Tibial artery (tissue), 4 donors: ENCODE measurements at regions not wholly inside any gene's neighbourhood (a gene's known extent, or its start where the extent isn't known, plus 50 kb on each side); places are given as distances from the start of the nearest gene placed in this dataset.

ENCODE experiments used
- DNase-seq, 2 donors: peaks; one replicate each; pipeline ENCODE4 v3.0.0-alpha.2; 2019
- H3K27ac ChIP-seq, 2 donors: fragments of 200-600 bp; sonication (generic) in 1 of 2; 1 replicate in 1 of 2; 2 replicates in 1 of 2; pipeline ENCODE4 v1.5.1; 2018 to 2019; ENCODE audit warnings: mild to moderate bottlenecking in 1 of 2
- H3K27me3 ChIP-seq, 2 donors: fragments of 200-600 bp; sonication (generic) in 1 of 2; one replicate each; pipeline versions ENCODE4 v1.5.1 to v1.6.0; 2016 to 2019
- H3K36me3 ChIP-seq, 3 donors: fragments of 200-600 bp; sonication (generic) in 2 of 3; one replicate each; pipeline ENCODE4 v1.5.1; 2016 to 2019; ENCODE audit warnings: mild to moderate bottlenecking in 2 of 3
- H3K4me1 ChIP-seq, 4 donors: fragments of 200-600 bp; sonication (generic) in 2 of 4; 1 replicate in 3 of 4; 2 replicates in 1 of 4; pipeline ENCODE4 v1.5.1; 2016 to 2019
- H3K4me3 ChIP-seq, 2 donors: fragments of 200-600 bp; sonication (generic) in 1 of 2; 1 replicate in 1 of 2; 2 replicates in 1 of 2; pipeline ENCODE4 v1.5.1; 2018 to 2019; ENCODE audit warnings: mild to moderate bottlenecking in 2 of 2
- H3K9me3 ChIP-seq, 3 donors: fragments of 200-600 bp; sonication (generic) in 1 of 3; one replicate each; pipeline ENCODE4 v1.5.1; 2016 to 2019
- CTCF ChIP-seq, 2 experiments: fragments of 200-600 bp in 1 of 2; fragments of 450-650 bp in 1 of 2; IDR thresholded peaks; one replicate each; pipeline ENCODE4 v1.5.1; 2017 to 2019; ENCODE audit warnings: antibody characterized with exemption in 2 of 2, mild to moderate bottlenecking in 1 of 2, moderate library complexity in 1 of 2
- intact Hi-C: fragments of 100-400 bp; cut with DNase I; formaldehyde crosslinking; loops from one replicate; pipeline ENCODE4 v1.15.0; 2023; ENCODE audit warnings: low total_unique reads

GRCh38 chr3:67976663-67977062, 322.3 kb upstream of the SUCLG2 start:
- no peaks in the 10 kb centered on the region for H3K36me3 ChIP-seq
- intact Hi-C loops = no loop called here
- H3K4me3 ChIP-seq = no peak overlapping the region
- no peak for TF ChIP-seq CTCF (IDR thresholded peaks at IDR 0.05)
- no peak overlapping the region for H3K27ac ChIP-seq
- DNase-seq = no peak
- no peaks in the 10 kb centered on the region for H3K4me1 ChIP-seq
- no peaks in the 10 kb centered on the region for H3K9me3 ChIP-seq
- no peaks in the 10 kb centered on the region for H3K27me3 ChIP-seq

GRCh38 chr3:67964596-67964995, 310.2 kb upstream of the SUCLG2 start:
- no peak for TF ChIP-seq CTCF (IDR thresholded peaks at IDR 0.05)
- DNase-seq = no peak
- no peaks in the 10 kb centered on the region for H3K36me3 ChIP-seq
- H3K4me1 ChIP-seq = no peaks in the 10 kb centered on the region
- no peak overlapping the region for H3K27ac ChIP-seq
- no peaks in the 10 kb centered on the region for H3K27me3 ChIP-seq
- H3K4me3 ChIP-seq = no peak overlapping the region
- H3K9me3 ChIP-seq = peaks cover 0 to 3% (median 0%) of the 10 kb centered on the region in 3 donors
- intact Hi-C loops = no loop called here

- H3K4me3 ChIP-seq = no peak overlapping the region
- peaks cover 0 to 3% (median 0%) of the 10 kb centered on the region in 3 donors for H3K9me3 ChIP-seq
- no peak for TF ChIP-seq CTCF (IDR thresholded peaks at IDR 0.05)
- H3K27ac ChIP-seq = no peak overlapping the region
- intact Hi-C loops = no loop called here
- no peaks in the 10 kb centered on the region for H3K27me3 ChIP-seq
- no peaks in the 10 kb centered on the region for H3K36me3 ChIP-seq
- H3K4me1 ChIP-seq = no peaks in the 10 kb centered on the region
- DNase-seq = no peak
These were observed 302.9 kb upstream of the SUCLG2 start for GRCh38 chr3:67957268-67957667.

- no peaks in the 10 kb centered on the region for H3K27me3 ChIP-seq
- no peak overlapping the region for H3K27ac ChIP-seq
- no peak for TF ChIP-seq CTCF (IDR thresholded peaks at IDR 0.05)
- no peaks in the 10 kb centered on the region for H3K36me3 ChIP-seq
- intact Hi-C loops = no loop called here
- H3K4me3 ChIP-seq = no peak overlapping the region
- H3K9me3 ChIP-seq = no peaks in the 10 kb centered on the region
- DNase-seq = no peak
- no peaks in the 10 kb centered on the region for H3K4me1 ChIP-seq
These were observed 293.5 kb upstream of the SUCLG2 start for GRCh38 chr3:67947808-67948508.

- Histone ChIP-seq H3K9me3 (no peaks in the 10 kb centered on the region), H3K4me3 (no peak overlapping the region), H3K27me3 (no peaks in the 10 kb centered on the region), H3K4me1 (no peaks in the 10 kb centered on the region), H3K36me3 (no peaks in the 10 kb centered on the region), H3K27ac (no peak overlapping the region)
- DNase-seq = no peak
- intact Hi-C loops = no loop called here
- TF ChIP-seq CTCF (IDR thresholded peaks at IDR 0.05) = no peak
These were observed 292.0 kb upstream of the SUCLG2 start for GRCh38 chr3:67946436-67946835.

- intact Hi-C loops = no loop called here
- H3K9me3 ChIP-seq = no peaks in the 10 kb centered on the region
- H3K36me3 ChIP-seq = no peaks in the 10 kb centered on the region
- peaks cover 0 to 9% (median 3%) of the 10 kb centered on the region in 4 donors for H3K4me1 ChIP-seq
- H3K27me3 ChIP-seq = no peaks in the 10 kb centered on the region
- no peak overlapping the region for H3K27ac ChIP-seq
- H3K4me3 ChIP-seq = no peak overlapping the region
- TF ChIP-seq CTCF (IDR thresholded peaks at IDR 0.05) = no peak
- no peak for DNase-seq
These were observed 289.1 kb upstream of the SUCLG2 start for GRCh38 chr3:67943546-67943945.
